Endothelial cell of umbilical vein (primary cell): ENCODE measurements at regions not wholly inside any gene's neighbourhood (a gene's known extent, or its start where the extent isn't known, plus 50 kb on each side); places are given as distances from the start of the nearest gene placed in this dataset.

Experiments used
- BruUV-seq: library from RNA; stranded (reverse); fragments of 400-500 nt; replicated peaks from 2 replicates; lab custom pipeline; 2021; lab: Mats Ljungman, UMichigan
- CTCF ChIA-PET: fragments of 300-600, 350-600 bp; sonication (Branson Sonifier 250); formaldehyde crosslinking; loops from one replicate; lab custom pipeline; 2021; ENCODE audit warnings: antibody characterized with exemption, inconsistent platforms; lab: Charles Lee
- POLR2A ChIA-PET: fragments of 300-600, 350-600 bp; sonication (Branson Sonifier 250); formaldehyde crosslinking; loops from one replicate; lab custom pipeline; 2021; ENCODE audit warnings: antibody characterized with exemption, inconsistent platforms; lab: Charles Lee
- DNase-seq: peaks from one replicate; pipeline ENCODE4 v3.0.0-alpha.2; 2011; ENCODE audit warnings: low read depth, low spot score
- FAIRE-seq: peaks from 2 replicates; lab custom pipeline; 2011; peaks lifted over from hg19 to GRCh38; lab: Jason Lieb, UNC
- H2AFZ ChIP-seq: 2 replicates; pipeline ENCODE4 v1.6.0; 2012; ENCODE audit warnings: low read depth, low read length, control low read depth, inconsistent platforms
- H3K27ac ChIP-seq: 2 replicates; pipeline ENCODE4 v1.5.1; 2011; ENCODE audit warnings: low read depth, mild to moderate bottlenecking, control low read depth, low read length, moderate library complexity; ENCODE audit not compliant: insufficient read depth
- H3K27me3 ChIP-seq, 2 experiments: 2 replicates each; pipeline versions ENCODE4 v1.6.0 to v1.6.1; 2011; ENCODE audit warnings: low read length in 2 of 2, mixed read lengths in 1 of 2; ENCODE audit not compliant: control insufficient read depth in 2 of 2, insufficient read depth in 2 of 2
- H3K36me3 ChIP-seq, 2 experiments: 2 replicates in 1 of 2; 3 replicates in 1 of 2; pipeline ENCODE4 v1.5.1; 2011; ENCODE audit warnings: low read length in 2 of 2, mild to moderate bottlenecking in 1 of 2, moderate library complexity in 1 of 2; ENCODE audit not compliant: control insufficient read depth in 2 of 2, insufficient read depth in 2 of 2; ENCODE audit errors: extremely low read depth in 1 of 2
- H3K4me1 ChIP-seq: 3 replicates; pipeline ENCODE4 v1.5.1; 2011; ENCODE audit warnings: mild to moderate bottlenecking, low read length; ENCODE audit not compliant: control insufficient read depth, insufficient read depth; ENCODE audit errors: extremely low read depth
- H3K4me2 ChIP-seq: 2 replicates; pipeline ENCODE4 v1.6.1; 2011; ENCODE audit warnings: low read length, control low read depth, mixed read lengths; ENCODE audit not compliant: insufficient read depth
- H3K4me3 ChIP-seq, 3 experiments: fragments of 200-600 bp in 1 of 3; sonication (generic), shearing (Covaris generic) in 1 of 3; replicated peaks in 1 of 3; 2 replicates each; pipeline ENCODE4 v1.5.1; 2011 to 2016; ENCODE audit warnings: control low read depth in 3 of 3, low read length in 3 of 3, mild to moderate bottlenecking in 2 of 3, inconsistent platforms in 1 of 3, low read depth in 1 of 3, moderate library complexity in 1 of 3; ENCODE audit not compliant: insufficient read depth in 1 of 3
- H3K79me2 ChIP-seq: 2 replicates; pipeline ENCODE4 v1.6.0; 2012; ENCODE audit warnings: low read length, inconsistent platforms; ENCODE audit not compliant: control insufficient read depth, insufficient read depth
- H3K9ac ChIP-seq: replicated peaks from 2 replicates; pipeline ENCODE3; 2011; ENCODE audit warnings: low read length, control low read depth; ENCODE audit not compliant: insufficient read depth; ENCODE audit errors: extremely low read depth
- H3K9me1 ChIP-seq: replicated peaks from 3 replicates; pipeline ENCODE4 v1.6.0; 2011; ENCODE audit warnings: mild to moderate bottlenecking, low read length; ENCODE audit not compliant: control insufficient read depth, insufficient read depth; ENCODE audit errors: extremely low read depth
- H3K9me3 ChIP-seq: replicated peaks from 2 replicates; pipeline ENCODE4 v1.5.1; 2012; ENCODE audit warnings: low read length, inconsistent platforms; ENCODE audit not compliant: control insufficient read depth, insufficient read depth
- H4K20me1 ChIP-seq: replicated peaks from 2 replicates; pipeline ENCODE3; 2011; ENCODE audit warnings: mild to moderate bottlenecking, low read length; ENCODE audit not compliant: control insufficient read depth, insufficient read depth; ENCODE audit errors: extremely low read depth
- CTCF ChIP-seq, 2 donors: IDR thresholded peaks; 1 replicate in 1 of 2; 2 replicates in 1 of 2; pipeline ENCODE4 v1.5.1; 2011; ENCODE audit warnings: low read length in 2 of 2, mild to moderate bottlenecking in 2 of 2, moderate library complexity in 2 of 2, control low read depth in 1 of 2, inconsistent platforms in 1 of 2, low read depth in 1 of 2; ENCODE audit not compliant: insufficient read depth in 1 of 2; ENCODE audit errors: extremely low read depth in 1 of 2
- EZH2 ChIP-seq: IDR thresholded peaks from 2 replicates; pipeline ENCODE4 v1.6.1; 2012; ENCODE audit warnings: borderline replicate concordance, low read depth, mild to moderate bottlenecking, moderate library complexity, low read length, inconsistent platforms; ENCODE audit not compliant: severe bottlenecking
- FOS ChIP-seq: IDR thresholded peaks from 2 replicates; pipeline ENCODE4 v1.6.1; 2011; ENCODE audit warnings: mild to moderate bottlenecking, low read length, moderate library complexity, borderline replicate concordance; ENCODE audit not compliant: insufficient read depth
- GATA2 ChIP-seq: IDR thresholded peaks from 2 replicates; pipeline ENCODE4 v1.7.0; 2011; ENCODE audit warnings: low read depth, mild to moderate bottlenecking, moderate library complexity, mixed read lengths, low read length; ENCODE audit not compliant: insufficient read length, insufficient read depth
- JUN ChIP-seq: IDR thresholded peaks from 2 replicates; pipeline ENCODE4 v1.6.1; 2011; ENCODE audit warnings: borderline replicate concordance, low read depth; ENCODE audit not compliant: insufficient read length, insufficient read depth
- MAX ChIP-seq: IDR thresholded peaks from 2 replicates; pipeline ENCODE4 v1.6.1; 2011; ENCODE audit not compliant: insufficient read depth, insufficient read length
- MYC ChIP-seq: IDR thresholded peaks from one replicate; pipeline ENCODE4 v1.6.1; 2011; ENCODE audit warnings: mild to moderate bottlenecking, low read depth, low read length
- POLR2A ChIP-seq: IDR thresholded peaks from 2 replicates; pipeline ENCODE4 v1.6.1; 2012; ENCODE audit warnings: low read depth, mild to moderate bottlenecking, control low read depth, low read length
- POLR2AphosphoS5 ChIP-seq: IDR thresholded peaks from 2 replicates; pipeline ENCODE4 v1.6.1; 2012; ENCODE audit warnings: low read depth, mild to moderate bottlenecking, control low read depth, low read length, moderate library complexity; ENCODE audit not compliant: insufficient read depth
- dilution Hi-C: fragments of 300-500 bp; cut with MboI; formaldehyde crosslinking; loops from one replicate; pipeline ENCODE4 v1.15.0; 2019; ENCODE audit warnings: low sequenced_read_pairs; ENCODE audit not compliant: extremely low pct_ligation_motif_present
- intact Hi-C: fragments of 100-400 bp; cut with micrococcal nuclease; formaldehyde crosslinking; loops from one replicate; pipeline ENCODE4 v1.10.0; 2022

DNA sequence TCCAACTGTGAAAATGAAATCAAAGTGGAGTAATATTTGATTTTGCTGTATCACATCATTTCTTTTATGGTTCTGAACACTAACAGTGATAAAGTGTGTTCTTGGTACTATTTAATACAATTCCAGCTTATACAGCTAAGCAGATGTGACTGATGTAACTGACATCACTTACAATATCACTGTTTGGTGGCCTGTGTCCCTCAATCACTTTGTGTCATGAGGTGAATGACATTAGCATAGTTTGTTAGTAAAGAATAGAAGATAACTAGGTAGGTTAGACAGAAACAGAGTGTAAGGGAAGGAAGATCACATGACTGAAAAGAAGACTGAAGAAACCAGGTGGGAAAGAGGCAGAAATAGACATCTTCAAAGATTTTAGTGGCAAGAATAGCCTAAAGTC lies 138.7 kb downstream of the AQP9 start:
- intact Hi-C loops (no loop called here), dilution Hi-C loops (no loop called here)
- FAIRE-seq = no peak
- Histone ChIP-seq H3K4me3 (no peak overlapping the region), H2AFZ (no peak overlapping the region), H3K4me1 (no peaks in the 10 kb centered on the region), H3K9me1 (no peaks in the 10 kb centered on the region), H3K79me2 (no peaks in the 10 kb centered on the region), H3K27ac (no peak overlapping the region), H3K9ac (no peak overlapping the region), H3K27me3 (peaks cover 3 to 8% of the 10 kb centered on the region in 2 experiments), H4K20me1 (no peaks in the 10 kb centered on the region), H3K36me3 (no peaks in the 10 kb centered on the region), H3K4me2 (no peak overlapping the region), H3K9me3 (no peaks in the 10 kb centered on the region)
- BruUV-seq = no TSS peak
- TF ChIP-seq GATA2 = no peak
- TF ChIP-seq MAX = no peak
- TF ChIP-seq FOS = no peak
- TF ChIP-seq JUN = no peak
- TF ChIP-seq POLR2AphosphoS5 = no peak
- TF ChIP-seq MYC = no peak
- TF ChIP-seq POLR2A = no peak
- ChIA-PET POLR2A (no interaction called here), CTCF (no interaction called here)
- no peak for DNase-seq

DNA sequence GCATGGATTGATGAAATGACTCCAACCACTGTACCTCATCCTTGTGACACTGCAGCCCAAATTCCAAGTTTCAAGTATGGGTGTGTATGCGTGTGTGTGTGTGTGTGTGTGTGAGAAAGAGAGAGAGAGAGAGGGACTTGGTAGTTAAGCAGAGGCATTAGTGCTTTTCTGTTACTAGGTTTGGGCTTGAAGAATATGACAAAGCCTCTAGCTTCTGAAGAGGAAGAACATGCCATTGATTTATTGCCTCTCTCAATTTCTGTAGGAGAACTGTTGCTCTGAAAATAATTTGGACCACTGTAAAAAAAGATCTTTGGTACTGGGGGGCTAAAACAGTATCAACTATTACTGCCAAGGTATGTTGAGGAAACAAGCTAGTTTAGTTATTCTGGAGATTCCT lies 139.2 kb downstream of the AQP9 start:
- no peak for TF ChIP-seq JUN
- no peak for TF ChIP-seq FOS
- no peak for TF ChIP-seq POLR2AphosphoS5
- no peak for TF ChIP-seq GATA2
- no peak for TF ChIP-seq MAX
- TF ChIP-seq CTCF (IDR thresholded peaks at IDR 0.05; ENCODE audit: extremely low read depth in 1 of 2, insufficient read depth in 1 of 2, low read depth in 1 of 2, low read length in 2 of 2) = no peak
- no peak for TF ChIP-seq POLR2A
- no peak for TF ChIP-seq MYC
- TF ChIP-seq EZH2 = no peak
- Histone ChIP-seq H4K20me1 (no peaks in the 10 kb centered on the region), H3K4me1 (no peaks in the 10 kb centered on the region), H3K9me1 (no peaks in the 10 kb centered on the region), H3K27me3 (peaks cover 6 to 8% of the 10 kb centered on the region in 2 experiments), H3K4me3 (no peak overlapping the region), H3K36me3 (no peaks in the 10 kb centered on the region), H3K4me2 (no peak overlapping the region), H3K9ac (no peak overlapping the region), H3K27ac (no peak overlapping the region), H3K79me2 (no peaks in the 10 kb centered on the region), H3K9me3 (no peaks in the 10 kb centered on the region), H2AFZ (no peak overlapping the region)
- CTCF ChIA-PET = no interaction called here
- no peak for DNase-seq
- dilution Hi-C loops = no loop called here
- POLR2A ChIA-PET = no interaction called here
- no TSS peak for BruUV-seq
- intact Hi-C loops = no loop called here
- no peak for FAIRE-seq
